ENCODE measurements at regions not wholly inside any gene's neighbourhood (a gene's known extent, or its start where the extent isn't known, plus 50 kb on each side); places are given as distances from the start of the nearest gene placed in this dataset.

GRCh38 chr10:83038631-83039030, 1100.7 kb upstream of the GHITM start:
- TF ChIP-seq, protein P1, sequence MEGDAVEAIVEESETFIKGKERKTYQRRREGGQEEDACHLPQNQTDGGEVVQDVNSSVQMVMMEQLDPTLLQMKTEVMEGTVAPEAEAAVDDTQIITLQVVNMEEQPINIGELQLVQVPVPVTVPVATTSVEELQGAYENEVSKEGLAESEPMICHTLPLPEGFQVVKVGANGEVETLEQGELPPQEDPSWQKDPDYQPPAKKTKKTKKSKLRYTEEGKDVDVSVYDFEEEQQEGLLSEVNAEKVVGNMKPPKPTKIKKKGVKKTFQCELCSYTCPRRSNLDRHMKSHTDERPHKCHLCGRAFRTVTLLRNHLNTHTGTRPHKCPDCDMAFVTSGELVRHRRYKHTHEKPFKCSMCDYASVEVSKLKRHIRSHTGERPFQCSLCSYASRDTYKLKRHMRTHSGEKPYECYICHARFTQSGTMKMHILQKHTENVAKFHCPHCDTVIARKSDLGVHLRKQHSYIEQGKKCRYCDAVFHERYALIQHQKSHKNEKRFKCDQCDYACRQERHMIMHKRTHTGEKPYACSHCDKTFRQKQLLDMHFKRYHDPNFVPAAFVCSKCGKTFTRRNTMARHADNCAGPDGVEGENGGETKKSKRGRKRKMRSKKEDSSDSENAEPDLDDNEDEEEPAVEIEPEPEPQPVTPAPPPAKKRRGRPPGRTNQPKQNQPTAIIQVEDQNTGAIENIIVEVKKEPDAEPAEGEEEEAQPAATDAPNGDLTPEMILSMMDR (IDR thresholded peaks at IDR 0.05), result no peak
- TF ChIP-seq POLR2A (IDR thresholded peaks at IDR 0.05) (no peak), EP300 (IDR thresholded peaks at IDR 0.05) (no peak)
